Psoas muscle (tissue), 7 donors: ENCODE measurements at regions not wholly inside any gene's neighbourhood (a gene's known extent, or its start where the extent isn't known, plus 50 kb on each side); places are given as distances from the start of the nearest gene placed in this dataset.
A peak's percentile ranks its signal among the peaks of the same experiment; 100 is the strongest.
"Not testable (repeated sequence)": the region's sequence is repeated elsewhere in the genome, so short reads cannot be mapped to it uniquely, and the experiment has no call there.

Experiments used
- ATAC-seq, 4 donors: fragments of 200-7000 bp; cut with Tn5 transposase; one replicate each; pipeline ENCODE4 v1.9.1; 2020; ENCODE audit warnings: moderate library complexity in 3 of 4, mild to moderate bottlenecking in 2 of 4
- DNase-seq, 2 donors: peaks; one replicate each; pipeline ENCODE4 v3.0.0-alpha.2; 2020
- H3K27ac ChIP-seq: fragments of 200-600 bp; one replicate; pipeline ENCODE4 v1.8.0; 2022
- H3K27me3 ChIP-seq, 3 donors: fragments of 200-600 bp in 1 of 3; one replicate each; pipeline versions ENCODE4 v1.6.1 to v1.8.0; 2013 to 2022; ENCODE audit warnings: low read length in 2 of 3, mild to moderate bottlenecking in 2 of 3, moderate library complexity in 1 of 3; ENCODE audit not compliant: insufficient read depth in 3 of 3
- H3K36me3 ChIP-seq, 2 donors: fragments of 200-600 bp in 1 of 2; one replicate each; pipeline versions ENCODE4 v1.6.1 to v1.8.0; 2013 to 2022; ENCODE audit warnings: low read depth in 1 of 2, mild to moderate bottlenecking in 1 of 2, moderate library complexity in 1 of 2; ENCODE audit not compliant: insufficient read depth in 1 of 2
- H3K4me1 ChIP-seq: fragments of 200-600 bp; one replicate; pipeline ENCODE4 v1.8.0; 2022
- H3K4me3 ChIP-seq: fragments of 200-600 bp; one replicate; pipeline ENCODE4 v1.8.0; 2022; ENCODE audit warnings: mild to moderate bottlenecking
- H3K9me3 ChIP-seq: fragments of 200-600 bp; one replicate; pipeline ENCODE4 v1.8.0; 2022
- CTCF ChIP-seq: fragments of 200-600 bp; IDR thresholded peaks from one replicate; pipeline ENCODE4 v1.8.0; 2022; ENCODE audit warnings: antibody characterized with exemption
- WGBS, 3 donors: extraction: QIAGEN DNeasy Blood & Tissue Kit; methylation state at CpG; one replicate each; pipeline versions ENCODE4 v1.1.6 to v1.1.7; 2013; 5-methylcytosine and 5-hydroxymethylcytosine counted together
- intact Hi-C, 2 donors: fragments of 100-400 bp; cut with DNase I; formaldehyde crosslinking; loops; one replicate each; pipeline versions ENCODE4 v1.11.0 to v1.14.2; 2022
- donor health status: healthy with polysubstance abuse.
- donor health status: DM: no; HTN: no; CAD: no; lungs with moderate emphysema.
- donor health status: Bipolar disorder and iron deficiency.
- donor health status: healthy.
- donor health status: DM: yes; HTN: yes; CAD: no.
- donor health status: DM: no; HTN: no; CAD: no.
- donor health status: DM: yes; HTN: yes; CAD: no.

GRCh38 chr18:62458868-62459716 is 63.7 kb upstream of the ZCCHC2 start:
- Histone ChIP-seq H3K27ac (peak overlapping the region; percentile 13), H3K4me1 (peaks cover 16% of the 10 kb centered on the region), H3K27me3 (no peaks in the 10 kb centered on the region), H3K36me3 (no peaks in the 10 kb centered on the region), H3K4me3 (no peak overlapping the region), H3K9me3 (no peaks in the 10 kb centered on the region)
- TF ChIP-seq CTCF, result no peak
- ATAC-seq, result peak; percentile 85 to 94 (median 90)
- intact Hi-C loops, result no loop called here
- 40 to 63% (median 43%) methylated on average over 12 of the region's 12 CpGs for WGBS, 3 donors
- peak in 1 of 2 donors; percentile 62 for DNase-seq

GRCh38 chr18:62460851-62461300 is 61.9 kb upstream of the ZCCHC2 start:
- Histone ChIP-seq H3K36me3 (no peaks in the 10 kb centered on the region), H3K4me1 (peaks cover 16% of the 10 kb centered on the region), H3K27me3 (no peaks in the 10 kb centered on the region), H3K9me3 (peaks cover 3% of the 10 kb centered on the region), H3K4me3 (no peak overlapping the region), H3K27ac (no peak overlapping the region)
- no peak for TF ChIP-seq CTCF
- 77 to 82% (median 81%) methylated on average over 1 of the region's 1 CpG for WGBS, 3 donors
- ATAC-seq (peak in 1 of 4 donors; percentile 69), DNase-seq (no peak)
- intact Hi-C loops, result no loop called here

- ATAC-seq, result no peak
- whole genome bisulfite sequencing, 3 donors, result 96 to 100% (median 100%) methylated on average over 1 of the region's 1 CpG
- no peak for DNase-seq
- Histone ChIP-seq H3K4me1 (peaks cover 16% of the 10 kb centered on the region), H3K27me3 (no peaks in the 10 kb centered on the region), H3K36me3 (no peaks in the 10 kb centered on the region), H3K27ac (no peak overlapping the region), H3K9me3 (peaks cover 3% of the 10 kb centered on the region), H3K4me3 (no peak overlapping the region)
- intact Hi-C loops, result no loop called here
- TF ChIP-seq CTCF, result no peak
Measured at GRCh38 chr18:62461591-62461990, 61.2 kb upstream of the ZCCHC2 start.

- H3K9me3 ChIP-seq, result peaks cover 3% of the 10 kb centered on the region
Measured at GRCh38 chr18:62464266-62464665, 58.6 kb upstream of the ZCCHC2 start.

DNA sequence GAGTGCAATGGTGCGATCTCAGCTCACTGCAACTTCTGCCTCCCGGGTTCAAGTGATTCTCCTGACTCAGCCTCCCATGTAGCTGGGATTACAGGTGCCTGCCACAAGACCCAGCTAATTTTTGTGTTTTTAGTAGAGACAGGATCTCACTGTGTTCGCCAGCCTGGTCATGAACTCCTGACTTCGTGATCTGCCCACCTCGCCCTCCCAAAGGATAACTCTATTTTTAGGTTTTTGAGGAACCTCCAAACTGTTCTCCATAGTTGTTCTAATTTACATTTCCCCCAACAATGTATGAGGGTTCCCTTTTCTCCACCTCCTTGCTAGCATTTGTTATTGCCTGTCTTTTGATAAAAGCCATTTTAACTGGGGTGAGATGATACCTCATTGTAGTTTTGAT is 53.7 kb upstream of the ZCCHC2 start:
- ATAC-seq, H3K36me3 ChIP-seq, H3K4me1 ChIP-seq, H3K27ac ChIP-seq, H3K9me3 ChIP-seq, intact Hi-C loops, H3K27me3 ChIP-seq, H3K4me3 ChIP-seq, DNase-seq: not testable (repeated sequence)
- WGBS, 3 donors, result 94 to 95% (median 94%) methylated on average over 5 of the region's 5 CpGs

More at GRCh38 chr18:62464266-62464665, 58.6 kb upstream of the ZCCHC2 start:
- ATAC-seq (no peak), DNase-seq (no peak)
- WGBS, 3 donors, result 87 to 100% (median 96%) methylated on average over 1 of the region's 1 CpG
- Histone ChIP-seq H3K36me3 (no peaks in the 10 kb centered on the region), H3K27me3 (no peaks in the 10 kb centered on the region), H3K4me3 (no peak overlapping the region), H3K27ac (no peak overlapping the region), H3K4me1 (peaks cover 4% of the 10 kb centered on the region)
- intact Hi-C loops, result no loop called here
- no peak for TF ChIP-seq CTCF
